HG02840 (cell line): ENCODE measurements at regions not wholly inside any gene's neighbourhood (a gene's known extent, or its start where the extent isn't known, plus 50 kb on each side); places are given as distances from the start of the nearest gene placed in this dataset.
"Not testable (repeated sequence)": the region's sequence is repeated elsewhere in the genome, so short reads cannot be mapped to it uniquely, and the experiment has no call there.

Source experiments
- ATAC-seq: cut with Tn5 transposase; IDR thresholded peaks from one replicate; pipeline ENCODE4 v1.9.1; 2021; ENCODE audit warnings: mild to moderate bottlenecking, moderate library complexity, moderate number of reproducible peaks; ENCODE audit not compliant: unreplicated experiment, low FRiP score

- ATAC-seq = no peak
Observed at GRCh38 chr2:144659731-144660275, 139.9 kb upstream of the ZEB2 start.

- no peak for ATAC-seq
Observed at GRCh38 chr2:144654523-144654922, 134.6 kb upstream of the ZEB2 start.

- no peak for ATAC-seq
Observed at GRCh38 chr2:144650907-144651306, 131.0 kb upstream of the ZEB2 start.

GRCh38 chr2:144648837-144649465, 129.0 kb upstream of the ZEB2 start:
- no peak for ATAC-seq

- ATAC-seq = no peak
Observed at GRCh38 chr2:144645083-144645778, 125.3 kb upstream of the ZEB2 start.

GRCh38 chr2:144644549-144644948, 124.6 kb upstream of the ZEB2 start:
- no peak for ATAC-seq

GRCh38 chr2:144643537-144644336, 123.8 kb upstream of the ZEB2 start:
- no peak for ATAC-seq

GRCh38 chr2:144642856-144643255, 122.9 kb upstream of the ZEB2 start:
- no peak for ATAC-seq

GRCh38 chr2:144642131-144642530, 122.2 kb upstream of the ZEB2 start:
- ATAC-seq = no peak

GRCh38 chr2:144638250-144638649, 118.3 kb upstream of the ZEB2 start:
- ATAC-seq = not testable (repeated sequence)

- not testable (repeated sequence) for ATAC-seq
Observed at GRCh38 chr2:144636860-144637259, 116.9 kb upstream of the ZEB2 start.

GRCh38 chr2:144632809-144633208, 112.9 kb upstream of the ZEB2 start:
- ATAC-seq = no peak

GRCh38 chr2:144631636-144632035, 111.7 kb upstream of the ZEB2 start:
- ATAC-seq = no peak

- ATAC-seq = no peak
Observed at GRCh38 chr2:144630459-144631215, 110.7 kb upstream of the ZEB2 start.

- ATAC-seq = no peak
Observed at GRCh38 chr2:144629935-144630334, 110.0 kb upstream of the ZEB2 start.

GRCh38 chr2:144628566-144628965, 108.6 kb upstream of the ZEB2 start:
- no peak for ATAC-seq

- ATAC-seq = no peak
Observed at GRCh38 chr2:144625626-144626025, 105.7 kb upstream of the ZEB2 start.

GRCh38 chr2:144625226-144625625, 105.3 kb upstream of the ZEB2 start:
- no peak for ATAC-seq

- no peak for ATAC-seq
Observed at GRCh38 chr2:144624451-144624850, 104.5 kb upstream of the ZEB2 start.

GRCh38 chr2:144622373-144622772, 102.5 kb upstream of the ZEB2 start:
- not testable (repeated sequence) for ATAC-seq
